H9 (cell line): ENCODE measurements at regions not wholly inside any gene's neighbourhood (a gene's known extent, or its start where the extent isn't known, plus 50 kb on each side); places are given as distances from the start of the nearest gene placed in this dataset.

ENCODE experiments used
- DNase-seq: peaks from one replicate; pipeline ENCODE4 v3.0.0-alpha.2; 2017
- H2AFZ ChIP-seq: one replicate; pipeline ENCODE4 v1.6.1; 2013; ENCODE audit warnings: mild to moderate bottlenecking, low read length, control low read depth, moderate library complexity
- H2AK5ac ChIP-seq: 2 replicates; pipeline ENCODE4 v1.6.1; 2013; ENCODE audit warnings: low read length, control low read depth, mixed read lengths; ENCODE audit not compliant: insufficient read length
- H2BK120ac ChIP-seq: one replicate; pipeline ENCODE4 v1.6.1; 2013; ENCODE audit warnings: low read depth, mild to moderate bottlenecking, low read length, control low read depth, inconsistent platforms; ENCODE audit not compliant: poor library complexity, severe bottlenecking
- H2BK12ac ChIP-seq: 2 replicates; pipeline ENCODE4 v1.6.1; 2013; ENCODE audit warnings: low read length, control low read depth, mixed read lengths, low read depth; ENCODE audit not compliant: insufficient read length
- H2BK15ac ChIP-seq: 2 replicates; pipeline ENCODE4 v1.6.1; 2013; ENCODE audit warnings: low read depth, low read length, control low read depth
- H2BK20ac ChIP-seq: one replicate; pipeline ENCODE4 v1.6.1; 2013; ENCODE audit warnings: low read depth, mild to moderate bottlenecking, low read length, control low read depth, inconsistent platforms; ENCODE audit not compliant: poor library complexity, severe bottlenecking
- H2BK5ac ChIP-seq: 2 replicates; pipeline ENCODE4 v1.6.1; 2013; ENCODE audit warnings: low read length, control low read depth, mixed read lengths; ENCODE audit not compliant: insufficient read length
- H3K14ac ChIP-seq: 2 replicates; pipeline ENCODE4 v1.6.1; 2013; ENCODE audit warnings: low read length, control low read depth; ENCODE audit not compliant: insufficient read depth
- H3K18ac ChIP-seq: 2 replicates; pipeline ENCODE4 v1.6.1; 2013; ENCODE audit warnings: low read depth, mild to moderate bottlenecking, mixed read lengths, low read length, control low read depth; ENCODE audit not compliant: insufficient read length
- H3K23ac ChIP-seq: 2 replicates; pipeline ENCODE4 v1.6.1; 2013; ENCODE audit warnings: low read length, control low read depth, mixed read lengths, low read depth; ENCODE audit not compliant: insufficient read length
- H3K23me2 ChIP-seq: 2 replicates; pipeline ENCODE4 v1.6.1; 2013; ENCODE audit warnings: low read depth, mild to moderate bottlenecking, mixed read lengths, low read length, control low read depth; ENCODE audit not compliant: insufficient read length, poor library complexity, severe bottlenecking
- H3K27ac ChIP-seq: 2 replicates; pipeline ENCODE4 v1.5.1; 2013; ENCODE audit warnings: low read length, control low read depth, mixed read lengths, low read depth; ENCODE audit not compliant: insufficient read length
- H3K27me3 ChIP-seq: 2 replicates; pipeline ENCODE4 v1.6.1; 2013; ENCODE audit warnings: low read length, control low read depth, inconsistent platforms; ENCODE audit not compliant: insufficient read depth
- H3K4ac ChIP-seq: 2 replicates; pipeline ENCODE4 v1.6.1; 2013; ENCODE audit warnings: low read depth, mild to moderate bottlenecking, control low read depth, inconsistent platforms, low read length, moderate library complexity
- H3K4me1 ChIP-seq: 2 replicates; pipeline ENCODE4 v1.6.1; 2013; ENCODE audit warnings: low read length, control low read depth, inconsistent platforms; ENCODE audit not compliant: insufficient read depth
- H3K4me2 ChIP-seq: 2 replicates; pipeline ENCODE4 v1.6.1; 2013; ENCODE audit warnings: low read length, control low read depth, mixed read lengths; ENCODE audit not compliant: insufficient read length, insufficient read depth
- H3K56ac ChIP-seq: 2 replicates; pipeline ENCODE4 v1.6.1; 2013; ENCODE audit warnings: low read depth, mild to moderate bottlenecking, mixed read lengths, low read length, control low read depth; ENCODE audit not compliant: insufficient read length
- H3K79me1 ChIP-seq: 2 replicates; pipeline ENCODE4 v1.6.1; 2013; ENCODE audit warnings: low read depth, mild to moderate bottlenecking, moderate library complexity, low read length, control low read depth, inconsistent platforms; ENCODE audit not compliant: insufficient read depth, poor library complexity, severe bottlenecking
- H3K79me2 ChIP-seq: 2 replicates; pipeline ENCODE4 v1.6.1; 2013; ENCODE audit warnings: low read length, control low read depth, inconsistent platforms; ENCODE audit not compliant: insufficient read depth
- H3K9ac ChIP-seq: 2 replicates; pipeline ENCODE4 v1.6.1; 2013; ENCODE audit warnings: low read length, control low read depth, mixed read lengths; ENCODE audit not compliant: insufficient read length; ENCODE audit errors: extremely low read depth
- H3K9me3 ChIP-seq: one replicate; pipeline ENCODE4 v1.6.1; 2013; ENCODE audit warnings: low read depth, low read length, inconsistent platforms; ENCODE audit not compliant: control insufficient read depth
- H3T11ph ChIP-seq: one replicate; pipeline ENCODE4 v1.6.1; 2013; ENCODE audit warnings: mild to moderate bottlenecking, low read length, control low read depth, inconsistent platforms
- H4K20me1 ChIP-seq: one replicate; pipeline ENCODE4 v1.6.1; 2013; ENCODE audit not compliant: control insufficient read depth, insufficient read length, insufficient read depth
- H4K5ac ChIP-seq: 2 replicates; pipeline ENCODE4 v1.6.1; 2013; ENCODE audit warnings: low read depth, mild to moderate bottlenecking, mixed read lengths, low read length, control low read depth; ENCODE audit not compliant: insufficient read length
- H4K8ac ChIP-seq: replicated peaks from 2 replicates; pipeline ENCODE4 v1.6.1; 2013; ENCODE audit warnings: low read length, control low read depth, mixed read lengths, low read depth; ENCODE audit not compliant: insufficient read length
- H4K91ac ChIP-seq: 2 replicates; pipeline ENCODE4 v1.6.1; 2013; ENCODE audit warnings: low read depth, mild to moderate bottlenecking, moderate library complexity, mixed read lengths, low read length, control low read depth; ENCODE audit not compliant: insufficient read length
- H3K27ac Mint-ChIP-seq, 3 experiments: 2 replicates in 2 of 3; 3 replicates in 1 of 3; pipeline ENCODE4 v1.8.0; 2020 to 2021; ENCODE audit warnings: mixed read lengths in 3 of 3, mild to moderate bottlenecking in 1 of 3, moderate library complexity in 1 of 3
- H3K27me3 Mint-ChIP-seq: 2 replicates; pipeline ENCODE4 v1.8.0; 2021; ENCODE audit warnings: low read depth, mild to moderate bottlenecking, moderate library complexity, mixed read lengths
- H3K36me3 Mint-ChIP-seq, 3 experiments: 2 replicates in 2 of 3; 3 replicates in 1 of 3; pipeline ENCODE4 v1.8.0; 2020 to 2021; ENCODE audit warnings: low read depth in 3 of 3, mixed read lengths in 3 of 3; ENCODE audit not compliant: insufficient read depth in 1 of 3
- H3K4me1 Mint-ChIP-seq, 2 experiments: 2 replicates each; pipeline ENCODE4 v1.8.0; 2020; ENCODE audit warnings: mixed read lengths in 2 of 2
- H3K4me3 Mint-ChIP-seq, 2 experiments: 2 replicates in 1 of 2; 3 replicates in 1 of 2; pipeline ENCODE4 v1.8.0; 2020 to 2021; ENCODE audit warnings: mild to moderate bottlenecking in 2 of 2, mixed read lengths in 2 of 2, moderate library complexity in 1 of 2
- H3K9me3 Mint-ChIP-seq, 2 experiments: 2 replicates in 1 of 2; 3 replicates in 1 of 2; pipeline ENCODE4 v1.8.0; 2020; ENCODE audit warnings: mild to moderate bottlenecking in 2 of 2, mixed read lengths in 2 of 2, moderate library complexity in 1 of 2
- WGBS: extraction: QIAGEN DNeasy Blood & Tissue Kit; methylation state at CpG from one replicate; pipeline ENCODE4 v1.1.7; 2013; ENCODE audit warnings: missing lambda C conversion rate, low lambda C conversion rate, mixed read lengths; ENCODE audit not compliant: insufficient read length; ENCODE audit errors: extremely low coverage; 5-methylcytosine and 5-hydroxymethylcytosine counted together
- TF ChIP-seq, protein P1 (sequence below): fragments of 200-600 bp; sonication (generic); conservative IDR thresholded peaks from 3 replicates; pipeline ENCODE4 v1.8.0; 2021; ENCODE audit warnings: antibody characterized with exemption, mild to moderate bottlenecking

DNA sequence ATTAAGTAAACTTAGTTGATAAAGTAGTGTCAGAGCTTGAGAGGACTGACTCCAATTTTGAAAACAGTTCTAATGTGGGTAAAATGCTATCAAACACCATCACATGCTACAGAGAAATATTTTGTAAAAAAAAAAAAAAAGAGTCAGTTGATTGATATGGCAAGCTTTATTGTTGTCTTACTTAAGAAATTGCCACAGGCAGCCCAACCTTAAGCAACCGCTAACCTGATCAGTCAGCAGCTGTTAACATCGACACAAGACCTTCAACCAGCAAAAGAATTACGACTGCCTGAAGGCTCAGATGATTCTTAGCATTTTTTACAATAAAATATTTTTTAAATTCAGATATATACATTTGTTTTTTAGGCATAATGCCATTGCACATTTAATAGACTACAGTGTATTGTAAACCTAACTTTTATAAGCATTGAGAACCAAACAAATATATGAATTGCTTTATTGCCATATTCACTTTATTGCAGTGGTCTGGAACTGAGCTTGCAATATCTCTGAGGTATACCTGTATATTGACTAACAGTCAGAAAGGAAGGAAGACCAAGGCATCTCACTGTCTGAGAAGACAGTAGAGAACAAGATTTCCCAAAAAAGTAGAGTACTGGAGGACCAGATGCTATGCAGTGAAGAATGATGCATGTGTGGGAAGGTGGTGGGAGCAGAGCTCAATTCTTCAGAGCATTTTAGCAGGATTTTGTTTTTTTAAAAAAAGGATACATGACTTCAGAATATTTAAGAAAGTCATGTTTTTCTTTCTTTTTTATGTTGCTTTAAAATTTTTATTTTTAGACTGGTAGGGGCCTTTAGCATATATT, 973.8 kb upstream of the GYPC start:
- Histone ChIP-seq H2BK15ac (no peak overlapping the region), H4K5ac (no peak overlapping the region), H3K9ac (no peak overlapping the region), H3K79me2 (no peaks in the 10 kb centered on the region), H3K56ac (no peak overlapping the region), H4K91ac (no peak overlapping the region), H3K27me3 (no peaks in the 10 kb centered on the region), H3T11ph (no peak overlapping the region), H2BK20ac (no peak overlapping the region), H2BK5ac (no peak overlapping the region), H3K14ac (no peak overlapping the region), H2BK120ac (no peak overlapping the region), H2AK5ac (no peak overlapping the region), H4K8ac (no peak overlapping the region), H3K23ac (no peak overlapping the region), H2BK12ac (no peak overlapping the region), H3K79me1 (no peaks in the 10 kb centered on the region), H3K4me2 (no peak overlapping the region), H3K18ac (no peak overlapping the region), H3K4me1 (no peaks in the 10 kb centered on the region), H3K4ac (no peak overlapping the region), H2AFZ (no peak overlapping the region), H3K27ac (no peak overlapping the region), H3K9me3 (no peaks in the 10 kb centered on the region), H4K20me1 (no peaks in the 10 kb centered on the region), H3K23me2 (no peaks in the 10 kb centered on the region)
- H3K27me3 Mint-ChIP-seq = no peaks in the 10 kb centered on the region
- TF ChIP-seq, protein P1, sequence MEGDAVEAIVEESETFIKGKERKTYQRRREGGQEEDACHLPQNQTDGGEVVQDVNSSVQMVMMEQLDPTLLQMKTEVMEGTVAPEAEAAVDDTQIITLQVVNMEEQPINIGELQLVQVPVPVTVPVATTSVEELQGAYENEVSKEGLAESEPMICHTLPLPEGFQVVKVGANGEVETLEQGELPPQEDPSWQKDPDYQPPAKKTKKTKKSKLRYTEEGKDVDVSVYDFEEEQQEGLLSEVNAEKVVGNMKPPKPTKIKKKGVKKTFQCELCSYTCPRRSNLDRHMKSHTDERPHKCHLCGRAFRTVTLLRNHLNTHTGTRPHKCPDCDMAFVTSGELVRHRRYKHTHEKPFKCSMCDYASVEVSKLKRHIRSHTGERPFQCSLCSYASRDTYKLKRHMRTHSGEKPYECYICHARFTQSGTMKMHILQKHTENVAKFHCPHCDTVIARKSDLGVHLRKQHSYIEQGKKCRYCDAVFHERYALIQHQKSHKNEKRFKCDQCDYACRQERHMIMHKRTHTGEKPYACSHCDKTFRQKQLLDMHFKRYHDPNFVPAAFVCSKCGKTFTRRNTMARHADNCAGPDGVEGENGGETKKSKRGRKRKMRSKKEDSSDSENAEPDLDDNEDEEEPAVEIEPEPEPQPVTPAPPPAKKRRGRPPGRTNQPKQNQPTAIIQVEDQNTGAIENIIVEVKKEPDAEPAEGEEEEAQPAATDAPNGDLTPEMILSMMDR = no peak
- no CpG with 5 or more reads among the region's 3 CpGs for WGBS
- H3K9me3 Mint-ChIP-seq = peaks cover 0 to 3% of the 10 kb centered on the region in 2 experiments; a peak in 2 of 5 replicates
- no peaks in the 10 kb centered on the region for H3K36me3 Mint-ChIP-seq
- no peak for DNase-seq
- no peak overlapping the region for H3K4me3 Mint-ChIP-seq
- H3K27ac Mint-ChIP-seq = no peak overlapping the region
- H3K4me1 Mint-ChIP-seq = peaks cover 4 to 9% of the 10 kb centered on the region in 2 experiments; a peak in 3 of 4 replicates
